Amygdala (tissue), 56 donors: ENCODE measurements at regions not wholly inside any gene's neighbourhood (a gene's known extent, or its start where the extent isn't known, plus 50 kb on each side); places are given as distances from the start of the nearest gene placed in this dataset.
"Not testable (repeated sequence)": the region's sequence is repeated elsewhere in the genome, so short reads cannot be mapped to it uniquely, and the experiment has no call there.

Experiments
- DNase-seq, 56 donors: peaks; one replicate each; lab custom pipeline; 2025; lab: John Stamatoyannopoulos, UW

- peak in 1 of 56 donors; percentile 8 for DNase-seq
These were observed 308.9 kb upstream of the SLITRK1 start for GRCh38 chr13:84191139-84191538.

GRCh38 chr13:84187626-84188025 lies 305.4 kb upstream of the SLITRK1 start:
- DNase-seq = no peak

- DNase-seq = no peak
These were observed 257.4 kb upstream of the SLITRK1 start for GRCh38 chr13:84139561-84140158.

GRCh38 chr13:84137292-84137691 lies 255.0 kb upstream of the SLITRK1 start:
- DNase-seq = no peak

- no peak for DNase-seq
These were observed 254.3 kb upstream of the SLITRK1 start for GRCh38 chr13:84136582-84136981.

GRCh38 chr13:84132491-84132890 lies 250.2 kb upstream of the SLITRK1 start:
- no peak for DNase-seq

- DNase-seq = no peak
These were observed 249.0 kb upstream of the SLITRK1 start for GRCh38 chr13:84131249-84131648.

GRCh38 chr13:84130495-84131114 lies 248.3 kb upstream of the SLITRK1 start:
- DNase-seq = no peak

GRCh38 chr13:84129966-84130365 lies 247.7 kb upstream of the SLITRK1 start:
- DNase-seq = no peak

- DNase-seq = no peak
These were observed 245.4 kb upstream of the SLITRK1 start for GRCh38 chr13:84127597-84128128.

GRCh38 chr13:84126671-84127171 lies 244.4 kb upstream of the SLITRK1 start:
- no peak for DNase-seq

GRCh38 chr13:84121456-84121855 lies 239.2 kb upstream of the SLITRK1 start:
- DNase-seq = no peak

- no peak for DNase-seq
These were observed 236.7 kb upstream of the SLITRK1 start for GRCh38 chr13:84118839-84119409.

GRCh38 chr13:84098273-84098672 lies 216.0 kb upstream of the SLITRK1 start:
- DNase-seq = no peak

GRCh38 chr13:84097148-84097547 lies 214.9 kb upstream of the SLITRK1 start:
- no peak for DNase-seq

GRCh38 chr13:84096216-84096615 lies 213.9 kb upstream of the SLITRK1 start:
- DNase-seq = no peak

- no peak for DNase-seq
These were observed 206.7 kb upstream of the SLITRK1 start for GRCh38 chr13:84088996-84089395.

GRCh38 chr13:84086847-84087162 lies 204.5 kb upstream of the SLITRK1 start:
- DNase-seq = no peak

- DNase-seq = not testable (repeated sequence)
These were observed 204.0 kb upstream of the SLITRK1 start for GRCh38 chr13:84086098-84086846.

GRCh38 chr13:84082462-84082861 lies 200.2 kb upstream of the SLITRK1 start:
- DNase-seq = no peak
